ENCODE measurements at regions not wholly inside any gene's neighbourhood (a gene's known extent, or its start where the extent isn't known, plus 50 kb on each side); places are given as distances from the start of the nearest gene placed in this dataset.
"Not testable (repeated sequence)": the region's sequence is repeated elsewhere in the genome, so short reads cannot be mapped to it uniquely, and the experiment has no call there.

- DNase-seq = no peak
Measured at GRCh38 chr6:4447639-4448330, 312.4 kb upstream of the ECI2 start.

- DNase-seq = no peak
Measured at GRCh38 chr6:4446982-4447381, 311.6 kb upstream of the ECI2 start.

GRCh38 chr6:4441981-4442434, 306.6 kb upstream of the ECI2 start:
- DNase-seq = no peak

- no peak for DNase-seq
Measured at GRCh38 chr6:4439159-4439558, 303.8 kb upstream of the ECI2 start.

- no peak for DNase-seq
Measured at GRCh38 chr6:4437342-4437741, 302.0 kb upstream of the ECI2 start.

- DNase-seq = no peak
Measured at GRCh38 chr6:4435981-4436445, 300.6 kb upstream of the ECI2 start.

- no peak for DNase-seq
Measured at GRCh38 chr6:4434655-4435054, 299.3 kb upstream of the ECI2 start.

- no peak for DNase-seq
Measured at GRCh38 chr6:4433199-4433598, 297.8 kb upstream of the ECI2 start.

- DNase-seq = no peak
Measured at GRCh38 chr6:4426968-4427367, 291.6 kb upstream of the ECI2 start.

GRCh38 chr6:4421837-4422236, 286.5 kb upstream of the ECI2 start:
- DNase-seq = no peak

GRCh38 chr6:4420160-4420865, 284.9 kb upstream of the ECI2 start:
- no peak for DNase-seq

GRCh38 chr6:4415549-4415948, 280.2 kb upstream of the ECI2 start:
- no peak for DNase-seq

GRCh38 chr6:4414078-4414477, 278.7 kb upstream of the ECI2 start:
- DNase-seq = not testable (repeated sequence)

- no peak for DNase-seq
Measured at GRCh38 chr6:4413073-4413472, 277.7 kb upstream of the ECI2 start.

GRCh38 chr6:4412488-4412887, 277.1 kb upstream of the ECI2 start:
- DNase-seq = no peak

GRCh38 chr6:4412077-4412476, 276.7 kb upstream of the ECI2 start:
- no peak for DNase-seq

- not testable (repeated sequence) for DNase-seq
Measured at GRCh38 chr6:4407710-4408109, 272.3 kb upstream of the ECI2 start.

- DNase-seq = no peak
Measured at GRCh38 chr6:4405621-4406212, 270.3 kb upstream of the ECI2 start.

GRCh38 chr6:4404415-4404814, 269.0 kb upstream of the ECI2 start:
- no peak for DNase-seq

- DNase-seq = no peak
Measured at GRCh38 chr6:4403828-4404227, 268.5 kb upstream of the ECI2 start.

GRCh38 chr6:4403023-4403752, 267.8 kb upstream of the ECI2 start:
- DNase-seq = no peak

GRCh38 chr6:4402477-4402976, 267.2 kb upstream of the ECI2 start:
- DNase-seq = no peak

Data from CD4-positive, alpha-beta T cell treated with Interleukin-6 for 4 hours (primary cell).